Parathyroid adenoma (tissue), 2 donors: ENCODE measurements at regions not wholly inside any gene's neighbourhood (a gene's known extent, or its start where the extent isn't known, plus 50 kb on each side); places are given as distances from the start of the nearest gene placed in this dataset.

Experiments used
- H2AFZ ChIP-seq: fragments of 300-600 bp; sonication (generic); one replicate; pipeline ENCODE4 v1.7.0; 2017; ENCODE audit warnings: antibody characterized with exemption, mild to moderate bottlenecking
- H3K27ac ChIP-seq: fragments of 300-600 bp; sonication (generic); one replicate; pipeline ENCODE4 v1.7.0; 2017
- H3K27me3 ChIP-seq: fragments of 300-600 bp; sonication (generic); one replicate; pipeline ENCODE4 v1.7.0; 2017; ENCODE audit warnings: low read length; ENCODE audit not compliant: control insufficient read depth, insufficient read depth
- H3K36me3 ChIP-seq: fragments of 300-600 bp; sonication (generic); one replicate; pipeline ENCODE4 v1.7.0; 2017; ENCODE audit warnings: low read length; ENCODE audit not compliant: control insufficient read depth, insufficient read depth
- H3K4me1 ChIP-seq: fragments of 300-600 bp; sonication (generic); one replicate; pipeline ENCODE4 v1.7.0; 2017; ENCODE audit warnings: control low read depth
- H3K4me2 ChIP-seq: fragments of 300-600 bp; sonication (generic); one replicate; pipeline ENCODE4 v1.7.0; 2017; ENCODE audit warnings: low read length
- H3K4me3 ChIP-seq: fragments of 300-600 bp; sonication (generic); one replicate; pipeline ENCODE4 v1.7.0; 2017; ENCODE audit warnings: low read depth, low read length
- H3K79me2 ChIP-seq: fragments of 300-600 bp; sonication (generic); one replicate; pipeline ENCODE4 v1.7.0; 2017; ENCODE audit warnings: control low read depth
- H3K9ac ChIP-seq: fragments of 300-600 bp; sonication (generic); one replicate; pipeline ENCODE4 v1.7.0; 2017; ENCODE audit warnings: mild to moderate bottlenecking
- H3K9me3 ChIP-seq: fragments of 300-600 bp; sonication (generic); one replicate; pipeline ENCODE4 v1.7.0; 2017; ENCODE audit warnings: low read length; ENCODE audit not compliant: control insufficient read depth
- TF ChIP-seq, protein P1 (sequence below): fragments of 300-600 bp; sonication (generic); IDR thresholded peaks from one replicate; pipeline ENCODE4 v1.7.0; 2017; ENCODE audit warnings: antibody characterized with exemption, mild to moderate bottlenecking
- donor health status: primary hyperparathyroidism.

DNA sequence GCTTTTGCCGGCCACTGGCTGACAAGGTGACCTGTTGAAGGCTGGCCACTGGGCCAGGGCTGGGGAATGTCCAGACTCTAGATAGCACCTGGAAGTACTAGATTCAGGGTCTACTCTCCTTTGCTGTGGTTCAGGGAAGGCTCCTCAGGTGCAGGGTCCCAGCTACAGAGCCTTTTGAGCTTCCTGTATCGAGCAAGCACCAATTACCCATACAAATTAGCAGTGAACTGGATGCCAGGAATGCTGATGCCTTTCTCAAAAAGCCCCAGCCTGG, 213.4 kb downstream of the CYP26B1 start:
- Histone ChIP-seq H3K27me3 (no peaks in the 10 kb centered on the region), H3K4me1 (peaks cover 4% of the 10 kb centered on the region), H3K36me3 (no peaks in the 10 kb centered on the region), H2AFZ (no peak overlapping the region), H3K4me3 (no peak overlapping the region), H3K27ac (no peak overlapping the region), H3K9me3 (no peaks in the 10 kb centered on the region), H3K79me2 (no peaks in the 10 kb centered on the region), H3K9ac (no peak overlapping the region), H3K4me2 (no peak overlapping the region)
- TF ChIP-seq, protein P1, sequence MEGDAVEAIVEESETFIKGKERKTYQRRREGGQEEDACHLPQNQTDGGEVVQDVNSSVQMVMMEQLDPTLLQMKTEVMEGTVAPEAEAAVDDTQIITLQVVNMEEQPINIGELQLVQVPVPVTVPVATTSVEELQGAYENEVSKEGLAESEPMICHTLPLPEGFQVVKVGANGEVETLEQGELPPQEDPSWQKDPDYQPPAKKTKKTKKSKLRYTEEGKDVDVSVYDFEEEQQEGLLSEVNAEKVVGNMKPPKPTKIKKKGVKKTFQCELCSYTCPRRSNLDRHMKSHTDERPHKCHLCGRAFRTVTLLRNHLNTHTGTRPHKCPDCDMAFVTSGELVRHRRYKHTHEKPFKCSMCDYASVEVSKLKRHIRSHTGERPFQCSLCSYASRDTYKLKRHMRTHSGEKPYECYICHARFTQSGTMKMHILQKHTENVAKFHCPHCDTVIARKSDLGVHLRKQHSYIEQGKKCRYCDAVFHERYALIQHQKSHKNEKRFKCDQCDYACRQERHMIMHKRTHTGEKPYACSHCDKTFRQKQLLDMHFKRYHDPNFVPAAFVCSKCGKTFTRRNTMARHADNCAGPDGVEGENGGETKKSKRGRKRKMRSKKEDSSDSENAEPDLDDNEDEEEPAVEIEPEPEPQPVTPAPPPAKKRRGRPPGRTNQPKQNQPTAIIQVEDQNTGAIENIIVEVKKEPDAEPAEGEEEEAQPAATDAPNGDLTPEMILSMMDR, result no peak

DNA sequence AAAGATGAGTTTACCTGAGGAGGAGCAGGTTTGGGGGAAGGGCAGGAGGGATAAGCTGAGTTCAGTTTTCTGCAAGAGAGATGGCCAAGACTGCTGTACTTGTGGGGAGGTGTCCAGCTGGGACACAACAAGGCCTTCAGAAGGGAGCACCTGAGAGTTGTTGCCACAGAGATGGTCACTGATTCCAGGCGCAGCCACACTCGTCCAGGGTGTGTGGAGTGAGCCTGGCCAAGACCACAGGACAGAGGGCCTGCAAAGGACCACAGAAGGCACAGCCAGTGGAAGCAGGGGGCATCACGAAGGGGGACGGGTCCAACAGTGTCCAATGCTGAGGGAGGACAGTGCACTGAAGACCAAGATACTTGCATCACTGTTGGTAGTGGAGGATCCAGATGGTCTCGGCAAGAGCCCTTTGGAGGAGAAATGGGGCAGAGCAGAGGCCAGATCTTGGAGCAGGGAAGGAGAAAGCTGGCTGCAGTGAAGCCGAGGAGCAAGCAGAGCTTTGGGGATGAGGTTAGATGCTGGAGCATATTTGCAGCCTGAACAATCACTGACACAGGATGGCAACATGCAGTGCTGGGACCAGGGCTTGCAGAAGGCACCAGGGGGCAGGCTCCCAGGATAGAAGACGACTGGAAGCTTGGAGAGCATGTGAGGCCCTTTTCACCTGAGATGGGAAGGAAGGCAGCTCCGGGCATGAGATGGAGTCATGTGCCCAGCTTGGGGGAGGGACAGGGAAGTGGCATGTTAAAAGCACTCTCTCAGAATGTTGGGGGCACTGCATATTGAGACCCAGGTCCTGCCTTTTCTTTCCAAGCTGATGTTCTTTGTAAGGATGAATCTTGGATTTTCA, 214.0 kb downstream of the CYP26B1 start:
- TF ChIP-seq, protein P1, result no peak
- no peak overlapping the region for H3K9ac ChIP-seq
- H3K36me3 ChIP-seq, result no peaks in the 10 kb centered on the region
- peaks cover 4% of the 10 kb centered on the region for H3K4me1 ChIP-seq
- no peak overlapping the region for H3K4me3 ChIP-seq
- H3K27me3 ChIP-seq, result no peaks in the 10 kb centered on the region
- no peaks in the 10 kb centered on the region for H3K9me3 ChIP-seq
- no peak overlapping the region for H3K27ac ChIP-seq
- H3K4me2 ChIP-seq, result no peak overlapping the region
- H3K79me2 ChIP-seq, result no peaks in the 10 kb centered on the region
- H2AFZ ChIP-seq, result no peak overlapping the region

DNA sequence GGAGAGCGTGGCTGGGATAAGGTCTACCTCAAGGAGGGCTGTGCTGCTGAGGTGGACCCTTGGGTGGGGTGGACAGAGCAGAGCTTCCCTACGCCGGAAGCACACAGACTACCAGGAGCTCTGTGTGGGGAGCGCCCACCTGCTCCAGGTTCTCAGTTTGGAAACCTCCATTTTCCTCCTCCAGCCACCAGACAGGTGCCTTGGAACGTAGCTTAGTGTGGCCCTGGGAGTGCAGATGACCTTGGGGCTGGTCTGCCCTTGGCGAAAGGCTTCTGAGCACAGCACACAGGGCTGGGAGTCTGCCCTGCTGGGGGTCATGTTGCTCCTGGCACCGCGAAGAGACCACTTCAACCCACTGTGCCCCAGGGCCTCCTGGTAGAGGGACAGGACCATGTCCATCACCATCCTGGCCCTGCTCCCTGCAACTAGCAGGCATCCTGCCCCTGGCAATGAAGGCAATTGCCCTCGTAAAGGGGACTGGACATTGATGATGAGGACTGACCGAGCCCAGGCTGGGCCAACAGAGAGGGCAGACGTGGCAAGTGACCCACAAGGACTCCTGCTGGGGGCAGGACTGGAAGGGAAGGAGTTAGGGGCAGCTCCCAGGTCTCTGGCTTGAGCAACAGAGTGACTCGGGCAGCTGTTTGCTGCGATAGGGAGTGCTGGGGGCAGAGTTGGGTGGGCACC, 214.7 kb downstream of the CYP26B1 start:
- Histone ChIP-seq H2AFZ (no peak overlapping the region), H3K27me3 (no peaks in the 10 kb centered on the region), H3K4me3 (no peak overlapping the region), H3K79me2 (no peaks in the 10 kb centered on the region), H3K4me1 (peaks cover 4% of the 10 kb centered on the region), H3K9ac (no peak overlapping the region), H3K36me3 (no peaks in the 10 kb centered on the region), H3K9me3 (no peaks in the 10 kb centered on the region), H3K4me2 (no peak overlapping the region), H3K27ac (no peak overlapping the region)
- TF ChIP-seq, protein P1, result no peak

DNA sequence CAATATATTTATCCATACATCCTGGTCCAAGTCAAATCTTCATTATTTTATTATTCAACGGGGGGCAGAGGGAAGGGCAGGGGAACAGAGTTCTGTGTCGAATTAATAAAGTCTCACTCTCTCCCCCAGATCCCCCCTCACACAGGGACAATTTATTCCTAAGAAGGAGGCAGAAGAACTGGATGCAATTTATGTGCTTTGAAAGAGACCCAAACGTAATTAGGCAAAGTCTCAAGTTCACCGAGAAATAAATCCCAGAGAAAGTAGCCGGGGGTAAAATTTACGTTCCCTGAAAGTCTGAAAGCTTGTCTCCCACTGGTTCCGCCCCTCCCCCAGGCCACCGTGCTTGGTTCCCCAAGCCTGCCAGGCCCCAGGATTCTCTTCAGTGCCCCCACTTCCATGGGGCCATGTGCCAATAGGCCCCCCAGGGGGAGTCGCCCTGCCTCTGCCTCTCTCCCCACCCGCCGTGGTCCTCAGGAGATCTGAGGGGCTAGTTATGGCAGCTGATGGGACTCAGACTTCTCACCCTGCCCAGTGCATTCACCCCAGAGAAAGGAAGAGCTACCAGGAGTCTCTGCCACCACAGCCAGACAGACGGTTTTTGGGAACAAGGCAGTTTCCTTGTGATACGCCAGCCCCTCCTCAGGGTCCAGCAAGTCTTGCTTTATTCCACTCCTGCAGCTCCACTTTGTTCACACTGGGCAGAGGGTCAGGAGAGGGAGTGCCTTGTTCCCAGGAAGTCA, 215.5 kb downstream of the CYP26B1 start:
- Histone ChIP-seq H3K9me3 (no peaks in the 10 kb centered on the region), H2AFZ (no peak overlapping the region), H3K9ac (no peak overlapping the region), H3K4me3 (no peak overlapping the region), H3K4me2 (no peak overlapping the region), H3K27me3 (no peaks in the 10 kb centered on the region), H3K27ac (no peak overlapping the region), H3K79me2 (no peaks in the 10 kb centered on the region), H3K4me1 (peaks cover 4% of the 10 kb centered on the region), H3K36me3 (no peaks in the 10 kb centered on the region)
- TF ChIP-seq, protein P1, result no peak
